Stimulated activated CD8-positive, alpha-beta memory T cell treated with anti-CD3 and anti-CD28 coated beads, Interleukin-7, amount 100 ng/mL, for 24 hours (primary cell): ENCODE measurements at regions not wholly inside any gene's neighbourhood (a gene's known extent, or its start where the extent isn't known, plus 50 kb on each side); places are given as distances from the start of the nearest gene placed in this dataset.

Experiments
- DNase-seq: peaks from one replicate; pipeline ENCODE4 v3.0.0-alpha.2; 2020; ENCODE audit warnings: low read depth

- DNase-seq = no peak
Measured at GRCh38 chr1:29707796-29708195, 471.5 kb downstream of the PTPRU start.

DNA sequence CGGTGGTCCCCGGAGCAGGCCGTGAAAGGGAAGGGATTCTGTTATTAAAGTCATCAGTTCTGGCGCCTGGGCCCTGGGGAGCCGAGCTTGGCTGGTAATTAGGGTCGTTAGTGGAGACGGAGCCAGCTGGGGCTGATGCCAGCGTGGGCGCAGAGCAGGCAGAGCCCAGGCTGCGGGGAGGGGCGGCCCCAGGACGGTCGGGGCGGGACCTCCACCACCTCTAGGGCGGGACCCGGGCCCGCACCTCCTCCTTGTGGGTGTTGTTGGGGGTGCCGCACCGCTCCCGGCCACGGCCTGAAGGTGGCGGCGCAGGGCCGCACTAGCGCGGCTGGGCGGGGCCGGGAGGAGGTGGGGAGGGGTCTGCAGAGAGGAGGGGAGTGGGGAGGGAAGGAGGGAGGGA, 470.6 kb downstream of the PTPRU start:
- no peak for DNase-seq

DNA sequence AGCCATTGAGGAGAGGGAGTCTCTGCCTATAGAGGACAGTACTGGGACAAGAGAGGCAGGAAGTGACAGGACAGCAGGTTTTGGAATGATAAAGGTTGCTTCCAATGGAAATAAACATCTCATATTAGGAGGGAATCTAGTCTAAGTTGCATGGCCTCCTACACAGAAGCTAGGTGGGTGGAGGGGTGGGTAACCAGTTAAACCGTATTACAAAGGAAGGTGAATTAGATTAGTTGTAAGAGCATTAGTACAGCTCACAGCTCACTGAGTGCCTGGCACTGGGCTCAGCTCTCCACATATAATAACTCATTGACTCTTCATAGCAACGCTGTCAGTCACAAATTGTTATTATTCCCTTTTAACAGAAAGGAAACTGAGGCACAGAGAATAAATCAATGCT, 468.1 kb downstream of the PTPRU start:
- DNase-seq = no peak

DNA sequence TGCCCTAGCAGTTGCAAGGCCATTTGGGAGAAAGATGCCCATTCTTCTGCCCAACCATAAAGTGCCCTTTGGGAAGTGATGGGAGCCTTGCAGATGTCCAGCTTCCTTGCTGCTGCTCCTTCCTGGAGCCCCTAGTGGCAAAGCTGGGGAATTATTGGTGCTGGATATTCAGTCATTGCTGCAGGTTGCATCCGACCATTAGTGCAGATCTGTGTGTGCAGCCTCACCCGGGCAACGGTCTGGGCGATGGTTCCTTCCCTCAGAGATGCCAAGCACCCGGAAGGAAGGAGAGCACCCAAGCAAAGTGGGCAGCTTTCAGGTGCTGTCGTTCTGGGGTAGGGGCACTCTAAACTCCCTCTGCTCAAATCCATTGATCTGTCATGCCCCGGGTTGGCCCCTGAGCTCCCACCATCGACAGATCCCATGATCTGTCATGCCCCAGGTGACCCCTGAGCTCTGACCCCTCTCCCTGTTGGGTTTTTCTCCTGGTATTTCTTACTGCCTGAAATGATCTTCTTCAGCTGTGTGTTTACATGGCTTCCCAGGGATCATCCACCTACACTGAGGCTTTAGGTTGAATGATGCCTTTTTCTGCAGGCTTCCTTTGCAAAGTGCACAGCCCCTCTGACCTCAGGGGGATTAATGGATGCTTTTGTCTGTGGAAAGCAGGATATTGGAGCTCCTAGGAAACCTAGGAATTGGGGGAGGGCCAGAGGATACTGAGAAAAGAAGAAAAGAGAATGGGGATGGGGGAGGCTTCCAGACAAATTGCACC, 467.5 kb downstream of the PTPRU start:
- no peak for DNase-seq

GRCh38 chr1:29700491-29700890, 464.2 kb downstream of the PTPRU start:
- DNase-seq = no peak

GRCh38 chr1:29698626-29699025, 462.3 kb downstream of the PTPRU start:
- DNase-seq = no peak

DNA sequence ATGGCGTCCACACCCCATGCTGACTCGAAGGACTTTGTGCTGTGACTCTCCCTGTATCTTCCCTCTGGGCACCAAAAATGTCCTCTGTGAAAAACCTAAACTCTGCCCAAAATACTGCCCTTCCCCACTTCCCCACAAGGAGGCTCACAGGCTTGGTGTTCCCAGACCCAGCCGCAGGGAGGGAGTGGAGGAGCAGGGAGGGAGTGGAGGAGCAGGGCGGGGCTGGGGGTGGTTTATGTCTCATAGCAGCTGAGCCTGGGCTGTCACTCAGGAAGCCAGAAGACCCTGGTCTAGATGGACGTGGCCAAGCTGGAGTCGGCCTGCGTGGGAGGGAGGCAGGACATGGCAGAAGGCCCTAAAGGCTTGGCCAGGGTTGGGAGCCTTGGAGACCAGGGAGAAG, 461.7 kb downstream of the PTPRU start:
- no peak for DNase-seq

DNA sequence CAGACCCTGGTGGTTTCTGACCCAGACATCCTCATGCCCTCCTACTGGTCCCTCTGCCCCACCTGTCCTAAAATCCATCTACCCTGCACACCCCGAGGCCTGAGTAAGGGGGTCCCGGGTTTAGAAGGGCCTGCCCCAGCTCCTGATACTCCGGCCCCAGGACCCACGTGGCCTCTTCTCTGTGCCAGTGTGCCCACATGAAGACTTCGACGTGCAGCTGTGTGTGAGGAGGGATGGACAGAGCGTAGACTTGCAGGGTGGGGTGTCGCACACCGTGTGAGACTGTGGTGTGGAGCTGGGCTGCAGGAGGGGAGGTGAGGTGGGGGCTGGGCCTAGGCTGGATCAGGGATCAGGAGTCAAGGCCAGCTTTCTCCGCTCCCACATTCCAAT, 461.1 kb downstream of the PTPRU start:
- no peak for DNase-seq

- no peak for DNase-seq
Measured at GRCh38 chr1:29696656-29697390, 460.5 kb downstream of the PTPRU start.

DNA sequence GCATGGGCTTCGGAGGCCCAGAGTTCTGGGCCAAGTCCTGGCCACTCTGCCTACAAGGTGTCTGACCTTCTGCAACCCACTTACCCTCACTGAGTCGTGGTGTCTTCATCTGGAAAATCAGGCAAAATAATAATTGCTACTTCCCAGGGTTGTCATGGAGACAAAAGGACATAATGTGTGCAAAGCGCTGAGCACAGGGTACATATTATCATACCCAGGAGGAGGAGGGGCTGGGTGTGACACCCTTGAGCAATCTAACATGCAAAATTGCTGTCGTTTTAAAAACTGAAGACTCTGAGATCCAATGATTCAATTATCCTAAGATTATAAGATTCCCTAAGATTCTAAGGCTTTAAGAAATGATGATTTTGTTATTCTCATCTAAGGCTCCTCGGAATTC, 459.5 kb downstream of the PTPRU start:
- DNase-seq = no peak

GRCh38 chr1:29695036-29695435, 458.7 kb downstream of the PTPRU start:
- no peak for DNase-seq

DNA sequence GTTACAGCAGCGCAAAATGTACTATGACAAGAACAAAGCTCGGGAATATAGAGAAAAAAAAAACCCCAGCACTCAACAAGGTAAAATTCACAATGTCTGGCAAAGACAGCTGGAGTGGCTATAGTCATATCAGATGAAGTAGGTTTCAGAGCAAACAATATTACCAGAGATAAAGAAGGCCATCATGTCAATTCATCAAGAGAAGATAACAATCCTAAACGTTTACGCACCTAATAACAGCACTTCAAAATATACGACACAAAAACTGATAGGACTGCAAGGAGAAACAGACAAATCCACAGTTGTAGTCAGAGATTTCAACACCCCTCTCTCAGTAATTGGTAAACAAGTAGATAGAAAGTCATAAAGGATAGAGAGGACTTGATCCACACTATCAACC, 455.2 kb downstream of the PTPRU start:
- no peak for DNase-seq

DNA sequence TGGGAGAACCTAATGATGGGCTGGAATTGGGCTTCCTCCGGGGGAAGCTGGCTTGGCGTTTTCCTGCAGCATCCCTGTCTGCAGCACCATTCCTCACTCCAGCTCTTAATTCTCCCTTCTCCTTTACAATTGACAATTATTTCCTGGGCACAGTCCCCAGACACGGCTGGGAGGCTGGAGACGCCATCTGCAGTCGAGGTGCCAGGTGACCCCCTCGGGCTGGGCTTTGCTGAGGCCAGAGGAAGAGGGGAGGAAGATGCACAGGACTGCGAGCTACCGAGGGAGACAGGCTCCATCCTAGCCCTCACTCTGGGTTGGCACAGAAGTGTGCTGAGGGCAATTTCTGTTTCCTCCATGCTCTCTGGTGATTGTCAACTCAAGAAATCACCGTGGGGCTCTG, 453.8 kb downstream of the PTPRU start:
- no peak for DNase-seq

- DNase-seq = no peak
Measured at GRCh38 chr1:29689372-29690030, 453.2 kb downstream of the PTPRU start.

GRCh38 chr1:29688471-29689365, 452.4 kb downstream of the PTPRU start:
- no peak for DNase-seq

DNA sequence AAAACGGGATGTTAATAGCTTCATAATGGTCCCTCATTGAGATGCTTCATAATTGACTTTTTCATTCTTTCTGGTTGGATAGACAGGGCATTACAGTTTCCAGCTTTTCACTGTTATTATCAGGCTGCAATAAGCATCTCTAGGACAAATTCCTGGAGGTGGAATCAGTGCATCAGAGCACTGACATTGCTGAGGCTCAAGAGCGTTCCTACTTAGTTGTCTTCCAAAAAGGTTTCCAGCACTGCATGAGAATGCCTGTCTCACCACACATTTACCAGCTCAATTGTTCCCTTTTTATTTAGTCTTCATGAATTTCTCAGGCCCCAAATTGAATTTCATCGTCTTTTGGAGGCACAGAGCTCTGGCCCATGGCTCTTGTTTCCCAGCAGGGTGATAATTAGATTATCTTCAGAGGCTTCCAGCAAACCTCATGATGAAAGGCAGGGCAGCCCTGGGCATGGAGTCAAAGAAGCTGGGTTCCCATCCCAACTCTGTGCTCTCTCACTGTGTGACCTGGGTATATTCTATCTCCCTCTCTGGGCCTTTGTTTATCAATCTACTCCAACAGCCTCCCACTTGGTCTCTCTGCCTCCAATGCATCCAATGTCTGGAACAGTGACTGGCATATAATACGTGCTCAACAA, 451.4 kb downstream of the PTPRU start:
- no peak for DNase-seq

- DNase-seq = no peak
Measured at GRCh38 chr1:29687166-29687565, 450.8 kb downstream of the PTPRU start.

- no peak for DNase-seq
Measured at GRCh38 chr1:29686012-29686930, 449.9 kb downstream of the PTPRU start.

DNA sequence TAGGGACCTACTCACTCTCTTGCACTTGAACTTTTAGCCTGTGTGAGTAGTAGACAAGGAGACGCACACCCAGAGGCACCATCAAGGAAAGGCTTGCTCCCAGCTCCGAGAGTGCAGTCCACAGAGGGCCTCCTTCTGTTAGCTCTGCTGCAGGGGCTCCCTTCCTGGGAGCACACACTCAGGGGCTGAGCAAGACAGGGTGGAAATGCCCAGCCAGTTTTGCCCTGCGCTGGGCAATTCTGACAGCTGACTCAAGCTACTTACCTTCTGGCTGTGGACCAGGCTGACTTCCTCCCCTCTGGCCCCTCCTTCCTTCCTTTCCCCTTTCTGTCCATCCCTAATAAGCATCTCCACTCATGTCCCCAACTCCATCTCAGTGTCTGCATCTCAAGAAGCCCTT, 449.1 kb downstream of the PTPRU start:
- no peak for DNase-seq

DNA sequence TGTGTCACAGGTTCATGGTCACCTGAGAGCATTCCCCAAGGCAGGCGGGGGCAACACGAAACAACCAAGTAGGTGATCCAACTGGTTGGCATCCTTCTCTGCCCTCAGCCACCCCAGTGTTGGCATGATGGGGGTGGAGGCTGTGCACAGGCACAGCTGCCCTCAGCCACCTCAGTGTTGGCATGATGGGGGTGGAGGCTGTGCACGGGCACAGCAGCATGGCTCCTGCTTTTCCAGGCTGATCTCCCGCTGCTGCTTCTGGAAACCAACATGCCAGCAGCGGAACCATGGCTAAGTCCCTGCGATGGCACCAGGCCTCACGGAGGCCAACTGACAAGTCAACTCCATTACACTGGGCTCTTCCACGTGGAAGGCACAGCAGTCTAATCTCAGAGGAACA, 447.8 kb downstream of the PTPRU start:
- DNase-seq = no peak

DNA sequence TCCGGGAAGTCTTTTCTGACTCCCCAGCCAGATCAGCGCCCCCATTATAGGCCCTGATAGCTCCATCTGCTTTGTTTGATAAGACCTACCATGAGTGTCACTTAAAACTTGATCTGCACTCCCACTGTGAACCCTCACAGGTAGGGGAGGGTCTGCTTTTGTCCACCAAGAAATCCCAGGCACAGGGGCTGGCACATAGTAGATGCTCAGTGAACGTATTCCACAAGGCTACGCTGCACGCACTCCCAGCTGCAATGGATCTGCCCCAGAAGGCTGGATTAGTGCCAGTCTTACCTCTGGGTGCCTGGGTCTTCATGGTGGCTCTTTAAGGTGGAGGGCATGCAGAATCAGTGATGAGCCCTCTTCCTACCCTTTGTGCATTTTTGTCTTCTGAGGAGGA, 447.1 kb downstream of the PTPRU start:
- DNase-seq = no peak
